ENCODE measurements at regions not wholly inside any gene's neighbourhood (a gene's known extent, or its start where the extent isn't known, plus 50 kb on each side); places are given as distances from the start of the nearest gene placed in this dataset.

- TF ChIP-seq POLR2A (IDR thresholded peaks at IDR 0.05) (no peak), CTCF (IDR thresholded peaks at IDR 0.05) (no peak)
Observed at GRCh38 chr2:220583725-220584124, 956.3 kb downstream of the SLC4A3 start.
